C4-2B (cell line): ENCODE measurements at regions not wholly inside any gene's neighbourhood (a gene's known extent, or its start where the extent isn't known, plus 50 kb on each side); places are given as distances from the start of the nearest gene placed in this dataset.

Experiments used
- H3K27ac ChIP-seq: fragments of 450-650 bp; 2 replicates; pipeline ENCODE4 v1.5.1; 2017
- CTCF ChIP-seq: fragments of 450-650 bp; conservative IDR thresholded peaks from 2 replicates; pipeline ENCODE4 v1.5.1; 2017; ENCODE audit warnings: mild to moderate bottlenecking
- ZFX ChIP-seq: fragments of 450-650 bp; IDR thresholded peaks from 2 replicates; pipeline ENCODE4 v1.6.1; 2017

DNA sequence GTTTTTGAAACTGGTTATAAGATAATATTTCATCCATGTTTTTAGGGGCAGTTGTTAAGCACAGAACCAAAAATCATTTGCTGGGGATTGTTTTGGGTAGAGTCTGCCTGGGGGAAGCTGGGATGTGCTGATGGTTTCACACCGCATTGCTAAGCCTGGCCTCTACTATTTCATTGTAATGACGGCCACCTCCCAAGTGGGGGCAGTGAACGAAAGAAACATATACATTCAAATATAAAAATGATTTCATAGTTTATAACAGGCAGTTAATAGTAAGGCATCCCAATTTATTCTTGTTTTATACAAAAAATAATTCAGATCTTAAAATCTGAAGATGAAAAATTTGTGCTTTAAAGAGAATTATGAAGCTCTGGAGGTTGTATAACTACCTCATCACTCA, 750.8 kb downstream of the REEP3 start:
- H3K27ac ChIP-seq = no peak overlapping the region
- TF ChIP-seq CTCF = peak; percentile 63
- TF ChIP-seq ZFX = no peak

DNA sequence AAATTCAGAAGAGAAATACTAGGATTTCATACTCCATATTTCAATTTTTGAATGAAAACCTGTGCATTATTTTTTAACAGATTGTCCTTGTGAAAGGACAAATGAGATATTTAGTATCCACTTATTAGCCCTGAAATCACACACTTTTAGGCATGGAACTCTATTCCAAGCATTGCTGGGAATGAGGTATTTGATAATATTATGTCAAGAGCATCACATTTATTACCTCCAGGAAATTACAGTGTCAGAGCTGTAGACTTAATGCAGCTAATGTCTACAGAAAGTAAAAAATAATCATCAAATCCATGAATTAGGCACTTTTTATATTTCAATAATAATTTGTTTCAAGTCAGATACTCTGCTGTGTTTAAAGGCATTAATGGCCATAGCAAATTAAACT, 753.8 kb downstream of the REEP3 start:
- no peak overlapping the region for H3K27ac ChIP-seq
- no peak for TF ChIP-seq CTCF
- TF ChIP-seq ZFX = no peak

GRCh38 chr10:64275774-64276173, 754.6 kb downstream of the REEP3 start:
- no peak for TF ChIP-seq CTCF
- TF ChIP-seq ZFX = no peak

DNA sequence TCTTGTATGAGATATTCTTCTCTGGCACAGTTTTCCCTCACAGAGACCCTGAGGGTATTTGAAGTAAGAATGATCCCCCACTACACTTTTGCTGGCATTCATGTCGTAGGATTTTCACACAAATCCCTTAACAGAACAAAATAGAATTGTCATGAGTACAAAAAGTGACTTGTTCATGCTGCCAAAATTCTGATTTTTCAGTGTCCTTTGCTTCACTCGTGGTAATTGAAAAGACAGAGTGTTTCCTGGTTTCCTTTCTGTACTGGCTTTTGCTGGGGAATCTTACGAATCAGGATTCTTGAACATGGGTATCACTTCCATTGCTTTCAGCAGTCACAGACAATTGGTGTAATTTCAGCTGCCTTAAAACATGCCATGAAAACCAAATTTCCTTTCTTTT, 756.3 kb downstream of the REEP3 start:
- no peak for TF ChIP-seq CTCF
- no peak for TF ChIP-seq ZFX
- H3K27ac ChIP-seq = no peak overlapping the region

More at GRCh38 chr10:64275774-64276173, 754.6 kb downstream of the REEP3 start:
- no peak overlapping the region for H3K27ac ChIP-seq

DNA sequence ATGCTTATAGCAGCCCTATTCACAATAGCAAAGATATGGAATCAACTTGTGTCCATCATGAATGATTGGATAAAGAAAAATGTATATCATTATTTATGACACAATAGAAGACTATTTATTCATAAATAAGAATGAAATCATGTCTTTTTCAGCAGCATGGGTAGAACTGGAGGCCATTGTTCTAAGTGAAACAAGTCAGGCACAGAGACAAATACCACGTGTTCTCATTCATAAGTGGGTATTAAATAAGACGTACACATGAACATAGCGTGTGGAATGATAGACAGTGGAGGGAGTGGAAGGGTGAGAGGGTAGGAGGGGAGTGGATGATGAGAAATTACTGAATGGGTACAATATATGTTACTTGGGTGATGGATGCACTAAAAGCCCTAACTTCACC, 762.4 kb downstream of the REEP3 start:
- H3K27ac ChIP-seq = no peak overlapping the region
- TF ChIP-seq ZFX (no peak), CTCF (no peak)

GRCh38 chr10:64286533-64286932, 765.3 kb downstream of the REEP3 start:
- H3K27ac ChIP-seq = no peak overlapping the region
- no peak for TF ChIP-seq ZFX
- TF ChIP-seq CTCF = no peak

GRCh38 chr10:64288404-64288803, 767.2 kb downstream of the REEP3 start:
- TF ChIP-seq ZFX (no peak), CTCF (no peak)
- H3K27ac ChIP-seq = no peak overlapping the region

- TF ChIP-seq ZFX (no peak), CTCF (no peak)
These were observed 782.4 kb downstream of the REEP3 start for GRCh38 chr10:64303566-64303965.

More at GRCh38 chr10:64303566-64303965, 782.4 kb downstream of the REEP3 start:
- no peak overlapping the region for H3K27ac ChIP-seq
